IMR-90 (cell line): ENCODE measurements at regions not wholly inside any gene's neighbourhood (a gene's known extent, or its start where the extent isn't known, plus 50 kb on each side); places are given as distances from the start of the nearest gene placed in this dataset.

Experiments used
- ATAC-seq: fragments of 200-7000 bp; cut with Tn5 transposase; 2 replicates; pipeline ENCODE4 v1.9.1; 2020; ENCODE audit warnings: low read depth, mild to moderate bottlenecking, moderate library complexity
- BruUV-seq: library from RNA; stranded (reverse); fragments of 400-500 nt; replicated peaks from 2 replicates; lab custom pipeline; 2021; lab: Mats Ljungman, UMichigan
- CTCF ChIA-PET: fragments of 300-600 bp; formaldehyde crosslinking; extraction: SDS; loops from one replicate; lab custom pipeline; 2021; ENCODE audit warnings: antibody characterized with exemption; lab: Yijun Ruan, JAX
- POLR2A ChIA-PET: fragments of 300-600 bp; sonication (Branson Sonifier 250); formaldehyde crosslinking; loops from one replicate; lab custom pipeline; 2022; ENCODE audit warnings: antibody characterized with exemption; ENCODE audit not compliant: unreplicated experiment; lab: Charles Lee
- DNase-seq: peaks from one replicate; pipeline ENCODE4 v3.0.0; 2013
- H2AFZ ChIP-seq: replicated peaks from 2 replicates; pipeline ENCODE3; 2013; ENCODE audit warnings: low read length, mild to moderate bottlenecking; ENCODE audit not compliant: poor library complexity
- H2AK5ac ChIP-seq: 2 replicates; pipeline ENCODE4 v1.6.1; 2013; ENCODE audit warnings: low read depth, low read length, inconsistent platforms
- H2AK9ac ChIP-seq: replicated peaks from 2 replicates; pipeline ENCODE3; 2013; ENCODE audit warnings: mild to moderate bottlenecking, low read depth, low read length, moderate library complexity; ENCODE audit not compliant: poor library complexity
- H2BK120ac ChIP-seq: 2 replicates; pipeline ENCODE4 v1.6.1; 2013; ENCODE audit warnings: low read depth, low read length, inconsistent platforms
- H2BK15ac ChIP-seq: 3 replicates; pipeline ENCODE4 v1.6.1; 2013; ENCODE audit warnings: low read depth, low read length, inconsistent platforms
- H2BK20ac ChIP-seq: 2 replicates; pipeline ENCODE4 v1.6.1; 2013; ENCODE audit warnings: low read depth, mild to moderate bottlenecking, inconsistent platforms, low read length, moderate library complexity
- H2BK5ac ChIP-seq: 2 replicates; pipeline ENCODE4 v1.6.1; 2013; ENCODE audit warnings: mild to moderate bottlenecking, low read depth, low read length, inconsistent platforms; ENCODE audit not compliant: poor library complexity, severe bottlenecking
- H3K14ac ChIP-seq: replicated peaks from 2 replicates; pipeline ENCODE4 v1.6.1; 2013; ENCODE audit warnings: low read depth, low read length, inconsistent platforms
- H3K18ac ChIP-seq: 2 replicates; pipeline ENCODE4 v1.6.1; 2013; ENCODE audit warnings: low read depth, low read length, control low read depth
- H3K23ac ChIP-seq: 2 replicates; pipeline ENCODE4 v1.6.1; 2013; ENCODE audit warnings: low read depth, low read length, inconsistent platforms
- H3K27ac ChIP-seq: 2 replicates; pipeline ENCODE4 v1.5.1; 2013; ENCODE audit warnings: mild to moderate bottlenecking, control low read depth, low read length; ENCODE audit not compliant: insufficient read depth
- H3K27me3 ChIP-seq: 2 replicates; pipeline ENCODE4 v1.6.1; 2013; ENCODE audit warnings: low read length; ENCODE audit not compliant: control insufficient read depth, insufficient read depth
- H3K36me3 ChIP-seq: 2 replicates; pipeline ENCODE4 v1.6.1; 2013; ENCODE audit warnings: low read length, mixed read lengths; ENCODE audit not compliant: control insufficient read depth, insufficient read depth
- H3K4ac ChIP-seq: 2 replicates; pipeline ENCODE4 v1.6.1; 2013; ENCODE audit warnings: low read depth, low read length, inconsistent platforms
- H3K4me1 ChIP-seq: 2 replicates; pipeline ENCODE4 v1.6.1; 2013; ENCODE audit warnings: low read length, mixed read lengths; ENCODE audit not compliant: control insufficient read depth, insufficient read depth
- H3K4me2 ChIP-seq: 2 replicates; pipeline ENCODE4 v1.6.1; 2013; ENCODE audit warnings: low read depth, mild to moderate bottlenecking, control low read depth, low read length, moderate library complexity
- H3K4me3 ChIP-seq: 2 replicates; pipeline ENCODE4 v1.5.1; 2013; ENCODE audit warnings: low read depth, mild to moderate bottlenecking, control low read depth, low read length, moderate library complexity; ENCODE audit not compliant: insufficient read depth
- H3K56ac ChIP-seq: 2 replicates; pipeline ENCODE4 v1.6.1; 2013; ENCODE audit warnings: low read length, inconsistent platforms; ENCODE audit not compliant: insufficient read depth; ENCODE audit errors: extremely low read depth
- H3K79me1 ChIP-seq, 2 experiments: 2 replicates each; pipeline ENCODE4 v1.6.1; 2013; ENCODE audit warnings: low read length in 2 of 2, inconsistent platforms in 1 of 2, low read depth in 1 of 2
- H3K9ac ChIP-seq: 2 replicates; pipeline ENCODE4 v1.6.1; 2013; ENCODE audit warnings: low read depth, low read length, control low read depth
- H3K9me1 ChIP-seq: 2 replicates; pipeline ENCODE4 v1.6.1; 2013; ENCODE audit warnings: low read length, inconsistent platforms; ENCODE audit not compliant: insufficient read depth
- H3K9me3 ChIP-seq: 2 replicates; pipeline ENCODE4 v1.6.1; 2013; ENCODE audit warnings: low read length; ENCODE audit not compliant: control insufficient read depth, insufficient read depth
- H4K20me1 ChIP-seq: 2 replicates; pipeline ENCODE4 v1.6.1; 2013; ENCODE audit warnings: low read length, inconsistent platforms; ENCODE audit not compliant: insufficient read depth
- H4K5ac ChIP-seq: 2 replicates; pipeline ENCODE4 v1.6.1; 2013; ENCODE audit warnings: mild to moderate bottlenecking, low read depth, low read length, control low read depth
- H4K8ac ChIP-seq, 2 experiments: 2 replicates each; pipeline ENCODE4 v1.6.1; 2013; ENCODE audit warnings: low read depth in 2 of 2, low read length in 2 of 2, control low read depth in 1 of 2, inconsistent platforms in 1 of 2
- H4K91ac ChIP-seq: 2 replicates; pipeline ENCODE4 v1.6.1; 2013; ENCODE audit warnings: low read depth, low read length, inconsistent platforms; ENCODE audit not compliant: insufficient read depth
- BHLHE40 ChIP-seq: fragments of 150-350 bp; IDR thresholded peaks from 2 replicates; pipeline ENCODE4 v1.6.1; 2016; ENCODE audit warnings: mild to moderate bottlenecking, low read depth, low read length
- CEBPB ChIP-seq: IDR thresholded peaks from 2 replicates; pipeline ENCODE4 v1.6.1; 2012; ENCODE audit warnings: low read depth, low read length, improper control_type of control experiment
- ELK1 ChIP-seq: fragments of 150-350 bp; IDR thresholded peaks from 2 replicates; pipeline ENCODE4 v1.6.1; 2016; ENCODE audit warnings: low read depth, mild to moderate bottlenecking, low read length, moderate library complexity, borderline replicate concordance
- FOS ChIP-seq: fragments of 150-350 bp; IDR thresholded peaks from 2 replicates; pipeline ENCODE4 v1.6.1; 2016; ENCODE audit warnings: low read depth, low read length
- MAFK ChIP-seq: IDR thresholded peaks from 2 replicates; pipeline ENCODE4 v1.6.1; 2012; ENCODE audit warnings: low read depth, low read length, improper control_type of control experiment
- MAZ ChIP-seq: IDR thresholded peaks from 2 replicates; pipeline ENCODE4 v1.6.1; 2012; ENCODE audit warnings: low read depth, mild to moderate bottlenecking, low read length, improper control_type of control experiment, moderate library complexity, borderline replicate concordance
- MXI1 ChIP-seq: IDR thresholded peaks from 2 replicates; pipeline ENCODE4 v1.6.1; 2012; ENCODE audit warnings: low read depth, mild to moderate bottlenecking, low read length, moderate library complexity, borderline replicate concordance
- NFE2L2 ChIP-seq: fragments of 150-350 bp; IDR thresholded peaks from 2 replicates; pipeline ENCODE4 v1.6.1; 2016; ENCODE audit warnings: low read depth, mild to moderate bottlenecking, low read length
- POLR2A ChIP-seq: IDR thresholded peaks from 2 replicates; pipeline ENCODE4 v1.6.1; 2012; ENCODE audit warnings: mild to moderate bottlenecking, low read depth, low read length
- RAD21 ChIP-seq: IDR thresholded peaks from 2 replicates; pipeline ENCODE4 v1.6.1; 2012; ENCODE audit warnings: low read length, improper control_type of control experiment
- RFX5 ChIP-seq: IDR thresholded peaks from 2 replicates; pipeline ENCODE4 v1.8.0; 2012; ENCODE audit warnings: low read depth, mild to moderate bottlenecking, low read length, moderate library complexity
- SMC3 ChIP-seq: fragments of 150-350 bp; IDR thresholded peaks from 2 replicates; pipeline ENCODE4 v1.6.1; 2016; ENCODE audit warnings: low read depth, mild to moderate bottlenecking, antibody characterized with exemption, low read length, moderate library complexity
- WGBS, 2 experiments: methylation state at CpG; one replicate each; pipeline versions ENCODE4 v1.1.5 to v1.1.7; 2013; ENCODE audit warnings: missing lambda C conversion rate in 2 of 2; ENCODE audit not compliant: insufficient read length in 1 of 2; ENCODE audit errors: extremely low coverage in 2 of 2; 5-methylcytosine and 5-hydroxymethylcytosine counted together
- dilution Hi-C: fragments of 300-500 bp; cut with HindIII; formaldehyde crosslinking; loops from one replicate; pipeline ENCODE4 v1.14.3; 2018; ENCODE audit warnings: low sequenced_read_pairs; ENCODE audit not compliant: unreplicated experiment
- in situ Hi-C: fragments of 300-500 bp; cut with MboI; formaldehyde crosslinking; loops from 3 replicates; pipeline ENCODE4 v1.14.3; 2019; ENCODE audit warnings: low sequenced_read_pairs, inconsistent platforms, mixed read lengths
- intact Hi-C: fragments of 100-400 bp; cut with micrococcal nuclease; formaldehyde crosslinking; loops from 2 replicates; pipeline ENCODE4 v1.10.0; 2022

GRCh38 chr14:53810221-53810620, 146.4 kb downstream of the BMP4 start:
- ATAC-seq, result no peak
- WGBS, 2 experiments, result 68% methylated on average over 4 of the region's 7 CpGs; no CpG with 5 or more reads in 1 of the 2 experiments
- H3K9ac ChIP-seq, result no peak overlapping the region
- H2BK15ac ChIP-seq, result no peak overlapping the region
- no peak overlapping the region for H4K91ac ChIP-seq
- H2AFZ ChIP-seq, result no peak overlapping the region
- no peaks in the 10 kb centered on the region for H4K20me1 ChIP-seq
- no peak overlapping the region for H3K23ac ChIP-seq
- intact Hi-C loops, result loop anchor here (1.0 to 5.0 kb wide), 2 partner anchors 9 to 142 kb away; no protein-coding TSS in a partner anchor
- no peaks in the 10 kb centered on the region for H3K79me1 ChIP-seq
- H3K9me1 ChIP-seq, result no peaks in the 10 kb centered on the region
- BruUV-seq, result no TSS peak
- POLR2A ChIA-PET, result no interaction called here
- peaks cover 3% of the 10 kb centered on the region; the same call in 1 of the 2 replicates for H3K4me1 ChIP-seq
- H2BK5ac ChIP-seq, result no peak overlapping the region
- H3K14ac ChIP-seq, result no peak overlapping the region
- H2BK20ac ChIP-seq, result no peak overlapping the region
- no peak overlapping the region for H2AK5ac ChIP-seq
- H3K27ac ChIP-seq, result no peak overlapping the region
- no peak overlapping the region for H2AK9ac ChIP-seq
- no peaks in the 10 kb centered on the region for H3K9me3 ChIP-seq
- no peak overlapping the region for H2BK120ac ChIP-seq
- CTCF ChIA-PET, result no interaction called here
- dilution Hi-C loops, result no loop called here
- DNase-seq, result no peak
- TF ChIP-seq MXI1 (no peak), CEBPB (no peak), POLR2A (no peak), FOS (no peak), BHLHE40 (no peak), ELK1 (no peak), RAD21 (no peak), SMC3 (no peak), MAFK (no peak), RFX5 (no peak), NFE2L2 (no peak), MAZ (no peak)
- H3K36me3 ChIP-seq, result no peaks in the 10 kb centered on the region
- H3K18ac ChIP-seq, result no peak overlapping the region
- no peak overlapping the region for H4K5ac ChIP-seq
- H3K56ac ChIP-seq, result no peak overlapping the region
- H3K4ac ChIP-seq, result no peak overlapping the region
- H4K8ac ChIP-seq, result no peak overlapping the region
- H3K4me2 ChIP-seq, result no peak overlapping the region
- in situ Hi-C loops, result no loop called here
- peaks cover 2% of the 10 kb centered on the region; the same call in 1 of the 2 replicates for H3K27me3 ChIP-seq
- H3K4me3 ChIP-seq, result no peak overlapping the region
